ENCODE measurements at regions not wholly inside any gene's neighbourhood (a gene's known extent, or its start where the extent isn't known, plus 50 kb on each side); places are given as distances from the start of the nearest gene placed in this dataset.

DNA sequence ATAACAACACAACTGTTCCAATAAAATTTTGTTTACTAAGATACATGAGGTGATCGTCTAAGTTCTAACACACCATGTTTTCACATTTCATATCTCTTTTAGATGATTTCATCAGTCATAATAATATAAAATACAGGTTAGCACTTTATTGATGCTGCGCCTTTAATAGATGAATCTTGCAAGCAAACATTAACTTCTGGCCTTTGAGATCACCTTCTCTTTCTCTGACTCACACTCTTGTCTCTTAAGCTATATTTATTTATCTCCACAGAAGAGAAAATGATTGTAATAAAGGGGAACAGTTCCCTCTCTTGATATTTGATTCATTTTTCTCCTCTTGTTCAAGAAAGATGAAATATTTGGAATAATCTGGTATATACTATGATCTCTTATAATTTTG lies 603.3 kb upstream of the POU3F3 start:
- Histone ChIP-seq H3K4ac (ENCODE audit: low read depth, low read length) (no peak overlapping the region), H4K20me1 (ENCODE audit: control insufficient read depth, insufficient read depth, insufficient read length) (no peaks in the 10 kb centered on the region), H3K79me2 (ENCODE audit: insufficient read depth, low read length) (no peaks in the 10 kb centered on the region), H2BK12ac (ENCODE audit: insufficient read length, low read depth, low read length) (no peak overlapping the region), H2AFZ (ENCODE audit: low read length) (no peak overlapping the region), H3K56ac (ENCODE audit: insufficient read length, low read depth, low read length) (no peak overlapping the region), H3K4me2 (ENCODE audit: insufficient read depth, insufficient read length, low read length) (no peak overlapping the region), H3K23ac (ENCODE audit: insufficient read length, low read depth, low read length) (no peak overlapping the region), H4K91ac (ENCODE audit: insufficient read length, low read depth, low read length) (no peak overlapping the region), H2AK5ac (ENCODE audit: insufficient read length, low read length) (no peak overlapping the region), H3K23me2 (ENCODE audit: insufficient read length, low read depth, low read length, poor library complexity, severe bottlenecking) (peaks cover 2% of the 10 kb centered on the region), H3K14ac (ENCODE audit: insufficient read depth, low read length) (no peak overlapping the region), H3K18ac (ENCODE audit: insufficient read length, low read depth, low read length) (no peak overlapping the region), H2BK120ac (ENCODE audit: low read depth, low read length, poor library complexity, severe bottlenecking) (no peak overlapping the region), H3K27ac (ENCODE audit: insufficient read length, low read depth, low read length) (no peak overlapping the region), H2BK15ac (ENCODE audit: low read depth, low read length) (no peak overlapping the region), H3K79me1 (ENCODE audit: insufficient read depth, low read depth, low read length, poor library complexity, severe bottlenecking) (no peaks in the 10 kb centered on the region), H3T11ph (ENCODE audit: low read length) (no peak overlapping the region), H2BK20ac (ENCODE audit: low read depth, low read length, poor library complexity, severe bottlenecking) (no peak overlapping the region), H3K9ac (ENCODE audit: extremely low read depth, insufficient read length, low read length) (no peak overlapping the region), H2BK5ac (ENCODE audit: insufficient read length, low read length) (no peak overlapping the region), H3K27me3 (ENCODE audit: insufficient read depth, low read length) (no peaks in the 10 kb centered on the region), H3K4me1 (ENCODE audit: insufficient read depth, low read length) (no peaks in the 10 kb centered on the region), H4K8ac (replicated peaks; ENCODE audit: insufficient read length, low read depth, low read length) (no peak overlapping the region), H4K5ac (ENCODE audit: insufficient read length, low read depth, low read length) (no peak overlapping the region), H3K9me3 (ENCODE audit: control insufficient read depth, low read depth, low read length) (no peaks in the 10 kb centered on the region)
- Mint-ChIP-seq H3K9me3 (peaks cover 0 to 3% of the 10 kb centered on the region in 2 experiments; a peak in 3 of 5 replicates), H3K36me3 (ENCODE audit: insufficient read depth in 1 of 3, low read depth in 3 of 3) (no peaks in the 10 kb centered on the region), H3K4me1 (0 out of 4 replicates have a peak, but pooled peaks cover 0 to 2% of the 10 kb centered on the region in 2 experiments), H3K27me3 (ENCODE audit: low read depth) (no peaks in the 10 kb centered on the region), H3K4me3 (no peak overlapping the region), H3K27ac (no peak overlapping the region)
- TF ChIP-seq, protein P1, sequence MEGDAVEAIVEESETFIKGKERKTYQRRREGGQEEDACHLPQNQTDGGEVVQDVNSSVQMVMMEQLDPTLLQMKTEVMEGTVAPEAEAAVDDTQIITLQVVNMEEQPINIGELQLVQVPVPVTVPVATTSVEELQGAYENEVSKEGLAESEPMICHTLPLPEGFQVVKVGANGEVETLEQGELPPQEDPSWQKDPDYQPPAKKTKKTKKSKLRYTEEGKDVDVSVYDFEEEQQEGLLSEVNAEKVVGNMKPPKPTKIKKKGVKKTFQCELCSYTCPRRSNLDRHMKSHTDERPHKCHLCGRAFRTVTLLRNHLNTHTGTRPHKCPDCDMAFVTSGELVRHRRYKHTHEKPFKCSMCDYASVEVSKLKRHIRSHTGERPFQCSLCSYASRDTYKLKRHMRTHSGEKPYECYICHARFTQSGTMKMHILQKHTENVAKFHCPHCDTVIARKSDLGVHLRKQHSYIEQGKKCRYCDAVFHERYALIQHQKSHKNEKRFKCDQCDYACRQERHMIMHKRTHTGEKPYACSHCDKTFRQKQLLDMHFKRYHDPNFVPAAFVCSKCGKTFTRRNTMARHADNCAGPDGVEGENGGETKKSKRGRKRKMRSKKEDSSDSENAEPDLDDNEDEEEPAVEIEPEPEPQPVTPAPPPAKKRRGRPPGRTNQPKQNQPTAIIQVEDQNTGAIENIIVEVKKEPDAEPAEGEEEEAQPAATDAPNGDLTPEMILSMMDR (conservative IDR thresholded peaks at IDR 0.05), result no peak
- DNase-seq, result no peak
- no CpG with 5 or more reads among the region's 2 CpGs for WGBS (ENCODE audit: extremely low coverage, insufficient read length, low lambda C conversion rate)

Data from H9 (cell line).